B cell (primary cell): ENCODE measurements at regions not wholly inside any gene's neighbourhood (a gene's known extent, or its start where the extent isn't known, plus 50 kb on each side); places are given as distances from the start of the nearest gene placed in this dataset.

Experiments
- CTCF ChIP-seq: fragments of 200-600 bp; IDR thresholded peaks from one replicate; pipeline ENCODE4 v1.8.0; 2022; ENCODE audit warnings: antibody characterized with exemption, mild to moderate bottlenecking
- EZH2 ChIP-seq: IDR thresholded peaks from 2 replicates; pipeline ENCODE4 v1.6.1; 2012; ENCODE audit warnings: borderline replicate concordance, low read depth, mild to moderate bottlenecking, moderate library complexity, low read length; ENCODE audit not compliant: insufficient read depth, poor library complexity, severe bottlenecking

- TF ChIP-seq CTCF (no peak), EZH2 (no peak)
These were observed 811.5 kb upstream of the CHAC2 start for GRCh38 chr2:52956118-52956517.
